OCI-LY1 (cell line): ENCODE measurements at regions not wholly inside any gene's neighbourhood (a gene's known extent, or its start where the extent isn't known, plus 50 kb on each side); places are given as distances from the start of the nearest gene placed in this dataset.

ENCODE experiments used
- H2AFZ ChIP-seq: fragments of 200-600 bp; sonication (generic), shearing (Covaris generic); 2 replicates; pipeline ENCODE4 v1.6.0; 2014; ENCODE audit warnings: antibody characterized with exemption, mild to moderate bottlenecking, low read length
- H3F3A ChIP-seq: fragments of 200-600 bp; sonication (generic), shearing (Covaris generic); 2 replicates; pipeline ENCODE4 v1.6.0; 2014; ENCODE audit warnings: mild to moderate bottlenecking, antibody characterized with exemption, low read length, moderate library complexity; ENCODE audit not compliant: insufficient read depth
- H3K27ac ChIP-seq: fragments of 200-600 bp; sonication (generic); 2 replicates; pipeline ENCODE4 v1.5.1; 2014; ENCODE audit warnings: low read length, mixed run types, mild to moderate bottlenecking, low read depth; ENCODE audit not compliant: poor library complexity, severe bottlenecking
- H3K27me3 ChIP-seq: fragments of 200-600 bp; sonication (generic); 2 replicates; pipeline ENCODE4 v1.6.0; 2014; ENCODE audit warnings: antibody characterized with exemption, mild to moderate bottlenecking, low read length, moderate library complexity; ENCODE audit not compliant: insufficient read depth
- H3K36me3 ChIP-seq: fragments of 200-600 bp; sonication (generic); 2 replicates; pipeline ENCODE4 v1.6.1; 2014; ENCODE audit warnings: mild to moderate bottlenecking, antibody characterized with exemption, low read length, moderate library complexity, mixed read lengths; ENCODE audit not compliant: insufficient read depth
- H3K4me1 ChIP-seq: fragments of 200-600 bp; sonication (generic); 2 replicates; pipeline ENCODE4 v1.5.1; 2014; ENCODE audit warnings: mild to moderate bottlenecking, low read length, moderate library complexity; ENCODE audit not compliant: insufficient read depth, severe bottlenecking
- H3K4me2 ChIP-seq: fragments of 200-600 bp; sonication (generic), shearing (Covaris generic); 2 replicates; pipeline ENCODE4 v1.6.1; 2014; ENCODE audit warnings: low read length
- H3K4me3 ChIP-seq: fragments of 200-600 bp; sonication (generic); 2 replicates; pipeline ENCODE4 v1.5.1; 2014; ENCODE audit warnings: low read length, low read depth, mild to moderate bottlenecking, mixed read lengths; ENCODE audit not compliant: poor library complexity, severe bottlenecking
- H3K79me2 ChIP-seq: fragments of 200-600 bp; shearing (Covaris generic); 2 replicates; pipeline ENCODE4 v1.6.1; 2016; ENCODE audit warnings: mixed run types, low read length, mixed read lengths; ENCODE audit not compliant: insufficient read depth
- H3K9ac ChIP-seq: fragments of 200-600 bp; sonication (generic), shearing (Covaris generic); 2 replicates; pipeline ENCODE4 v1.6.1; 2014; ENCODE audit warnings: mild to moderate bottlenecking, low read length, mixed read lengths
- H3K9me2 ChIP-seq: fragments of 200-600 bp; sonication (generic), shearing (Covaris generic); 2 replicates; pipeline ENCODE4 v1.6.1; 2014; ENCODE audit warnings: low read depth, mild to moderate bottlenecking, low read length, mixed read lengths
- H3K9me3 ChIP-seq: fragments of 200-600 bp; shearing (Covaris generic); 2 replicates; pipeline ENCODE4 v1.6.1; 2014; ENCODE audit warnings: low read length, mixed read lengths
- H4K20me1 ChIP-seq: fragments of 200-600 bp; sonication (generic), shearing (Covaris generic); 2 replicates; pipeline ENCODE4 v1.6.0; 2016; ENCODE audit warnings: mild to moderate bottlenecking, low read length; ENCODE audit not compliant: insufficient read depth
- EZH2 ChIP-seq: fragments of 200-600 bp; sonication (generic), shearing (Covaris generic); IDR thresholded peaks from 2 replicates; pipeline ENCODE4 v1.8.0; 2017; ENCODE audit warnings: borderline replicate concordance, mixed run types, mild to moderate bottlenecking, antibody characterized with exemption, low read length, moderate library complexity, mixed read lengths
- TF ChIP-seq, protein P1 (sequence below): fragments of 200-600 bp; sonication (generic), shearing (Covaris generic); IDR thresholded peaks from 2 replicates; pipeline ENCODE4 v1.5.1; 2017; ENCODE audit warnings: mild to moderate bottlenecking, antibody characterized with exemption, low read length, moderate library complexity, mixed read lengths

DNA sequence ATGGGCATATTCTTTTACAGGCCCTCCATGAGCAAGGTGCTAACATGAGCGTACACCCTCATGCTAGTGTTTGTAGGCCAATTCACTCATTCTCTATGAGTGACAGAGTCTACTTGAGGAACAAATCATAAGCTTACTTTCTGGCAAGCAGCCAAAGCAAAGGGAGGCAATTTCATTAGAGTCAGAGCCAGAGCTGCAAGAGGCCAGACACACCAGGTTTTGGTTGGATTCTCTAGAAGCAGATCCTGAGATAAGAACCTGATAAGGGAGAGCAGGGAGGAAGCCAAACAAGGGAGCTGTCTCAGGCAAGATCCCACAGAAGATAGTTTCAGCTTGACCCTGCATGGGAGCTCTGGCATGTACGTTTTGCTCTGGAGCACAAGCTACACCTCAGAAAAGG, 214.1 kb upstream of the CTNNB1 start:
- Histone ChIP-seq H3K9me2 (no peaks in the 10 kb centered on the region), H3K4me2 (no peak overlapping the region), H2AFZ (no peak overlapping the region), H3F3A (no peaks in the 10 kb centered on the region), H3K9ac (no peak overlapping the region), H3K4me1 (no peaks in the 10 kb centered on the region), H3K4me3 (no peak overlapping the region), H3K36me3 (no peaks in the 10 kb centered on the region), H3K9me3 (no peaks in the 10 kb centered on the region), H3K79me2 (no peaks in the 10 kb centered on the region), H3K27me3 (no peaks in the 10 kb centered on the region), H3K27ac (no peak overlapping the region), H4K20me1 (no peaks in the 10 kb centered on the region)
- no peak for TF ChIP-seq EZH2
- TF ChIP-seq, protein P1, sequence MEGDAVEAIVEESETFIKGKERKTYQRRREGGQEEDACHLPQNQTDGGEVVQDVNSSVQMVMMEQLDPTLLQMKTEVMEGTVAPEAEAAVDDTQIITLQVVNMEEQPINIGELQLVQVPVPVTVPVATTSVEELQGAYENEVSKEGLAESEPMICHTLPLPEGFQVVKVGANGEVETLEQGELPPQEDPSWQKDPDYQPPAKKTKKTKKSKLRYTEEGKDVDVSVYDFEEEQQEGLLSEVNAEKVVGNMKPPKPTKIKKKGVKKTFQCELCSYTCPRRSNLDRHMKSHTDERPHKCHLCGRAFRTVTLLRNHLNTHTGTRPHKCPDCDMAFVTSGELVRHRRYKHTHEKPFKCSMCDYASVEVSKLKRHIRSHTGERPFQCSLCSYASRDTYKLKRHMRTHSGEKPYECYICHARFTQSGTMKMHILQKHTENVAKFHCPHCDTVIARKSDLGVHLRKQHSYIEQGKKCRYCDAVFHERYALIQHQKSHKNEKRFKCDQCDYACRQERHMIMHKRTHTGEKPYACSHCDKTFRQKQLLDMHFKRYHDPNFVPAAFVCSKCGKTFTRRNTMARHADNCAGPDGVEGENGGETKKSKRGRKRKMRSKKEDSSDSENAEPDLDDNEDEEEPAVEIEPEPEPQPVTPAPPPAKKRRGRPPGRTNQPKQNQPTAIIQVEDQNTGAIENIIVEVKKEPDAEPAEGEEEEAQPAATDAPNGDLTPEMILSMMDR: no peak

DNA sequence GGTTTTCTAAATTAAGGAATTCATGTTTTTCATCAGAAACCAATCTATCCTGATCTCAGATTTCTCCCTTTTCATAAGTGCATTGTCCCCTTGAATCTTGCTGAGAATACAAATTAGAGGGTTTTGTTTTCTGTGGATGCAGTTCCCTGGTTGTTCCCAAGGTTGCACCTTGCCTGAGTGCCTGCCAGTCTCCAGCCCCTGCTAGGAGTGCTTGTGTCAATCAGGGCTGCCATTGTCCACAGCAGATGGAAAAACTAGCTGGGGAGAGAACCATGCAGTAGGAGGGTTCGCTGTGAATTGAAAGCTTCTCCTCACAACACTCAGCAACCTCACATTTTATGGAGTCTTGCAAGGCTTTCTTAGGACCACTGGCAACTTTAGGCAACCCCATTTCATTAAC, 210.8 kb upstream of the CTNNB1 start:
- no peaks in the 10 kb centered on the region for H4K20me1 ChIP-seq
- H3K27me3 ChIP-seq: no peaks in the 10 kb centered on the region
- H3K9me3 ChIP-seq: no peaks in the 10 kb centered on the region
- no peaks in the 10 kb centered on the region for H3K36me3 ChIP-seq
- H3K4me3 ChIP-seq: no peak overlapping the region
- H3K4me2 ChIP-seq: no peak overlapping the region
- no peak overlapping the region for H3K27ac ChIP-seq
- no peak for TF ChIP-seq EZH2
- TF ChIP-seq, protein P1: no peak
- no peaks in the 10 kb centered on the region for H3F3A ChIP-seq
- H2AFZ ChIP-seq: no peak overlapping the region
- H3K9me2 ChIP-seq: no peaks in the 10 kb centered on the region
- H3K4me1 ChIP-seq: no peaks in the 10 kb centered on the region
- no peak overlapping the region for H3K9ac ChIP-seq
- H3K79me2 ChIP-seq: no peaks in the 10 kb centered on the region

DNA sequence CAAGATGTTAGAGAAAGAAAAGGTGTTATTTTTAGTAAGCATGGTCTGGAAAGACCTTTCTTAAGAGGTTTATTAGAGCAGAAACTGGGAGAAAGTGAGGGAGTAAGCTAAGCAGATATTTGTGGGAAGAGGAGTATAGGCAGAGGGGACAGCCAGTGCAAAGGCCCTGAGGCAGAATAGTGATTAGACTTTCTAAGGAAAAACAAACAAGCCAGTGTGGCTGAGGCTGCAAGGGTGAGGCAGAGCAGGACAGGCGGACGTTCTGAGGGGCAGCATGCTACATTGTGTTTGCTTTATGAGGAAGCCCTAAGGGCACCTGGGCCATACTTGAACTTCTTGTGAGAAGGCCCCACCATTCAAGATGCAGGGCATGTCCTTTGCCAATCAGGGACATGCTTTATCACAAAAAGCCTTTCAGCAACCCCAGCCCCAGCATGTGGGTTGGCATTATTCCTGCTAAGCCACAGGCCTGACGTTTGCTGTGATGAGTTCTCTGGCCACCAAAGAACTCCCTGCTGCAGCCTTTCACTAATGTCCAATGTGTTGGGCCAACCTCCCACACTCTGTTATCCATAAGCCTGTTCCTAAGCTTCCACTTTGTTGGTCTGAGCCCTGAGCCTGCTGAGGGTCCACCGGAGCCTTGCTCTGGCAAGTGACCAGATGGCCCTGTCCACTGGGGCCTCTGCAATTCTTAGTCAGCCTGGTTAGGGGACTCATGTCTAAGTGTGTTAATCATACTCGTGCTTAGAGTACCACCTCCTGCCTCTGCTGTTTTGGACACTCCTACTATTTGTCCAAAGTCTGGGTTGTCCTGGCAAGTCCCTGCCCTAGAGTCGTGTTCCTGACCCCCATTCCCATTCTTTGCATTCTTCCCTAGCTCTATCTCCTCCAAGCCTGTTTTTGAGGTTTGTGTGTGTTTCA, 209.9 kb upstream of the CTNNB1 start:
- Histone ChIP-seq H3F3A (no peaks in the 10 kb centered on the region), H2AFZ (no peak overlapping the region)

More for the DNA sequence above, 209.9 kb upstream of the CTNNB1 start:
- H3K4me3 ChIP-seq: no peak overlapping the region
- H3K9ac ChIP-seq: no peak overlapping the region
- no peaks in the 10 kb centered on the region for H3K36me3 ChIP-seq
- no peaks in the 10 kb centered on the region for H3K9me3 ChIP-seq
- H4K20me1 ChIP-seq: no peaks in the 10 kb centered on the region
- no peaks in the 10 kb centered on the region for H3K4me1 ChIP-seq
- TF ChIP-seq, protein P1: no peak
- no peak for TF ChIP-seq EZH2
- H3K79me2 ChIP-seq: no peaks in the 10 kb centered on the region
- no peaks in the 10 kb centered on the region for H3K27me3 ChIP-seq
- H3K27ac ChIP-seq: no peak overlapping the region
- H3K9me2 ChIP-seq: no peaks in the 10 kb centered on the region
- H3K4me2 ChIP-seq: no peak overlapping the region
